ENCODE measurements at regions not wholly inside any gene's neighbourhood (a gene's known extent, or its start where the extent isn't known, plus 50 kb on each side); places are given as distances from the start of the nearest gene placed in this dataset.
"Not testable (repeated sequence)": the region's sequence is repeated elsewhere in the genome, so short reads cannot be mapped to it uniquely, and the experiment has no call there.

DNA sequence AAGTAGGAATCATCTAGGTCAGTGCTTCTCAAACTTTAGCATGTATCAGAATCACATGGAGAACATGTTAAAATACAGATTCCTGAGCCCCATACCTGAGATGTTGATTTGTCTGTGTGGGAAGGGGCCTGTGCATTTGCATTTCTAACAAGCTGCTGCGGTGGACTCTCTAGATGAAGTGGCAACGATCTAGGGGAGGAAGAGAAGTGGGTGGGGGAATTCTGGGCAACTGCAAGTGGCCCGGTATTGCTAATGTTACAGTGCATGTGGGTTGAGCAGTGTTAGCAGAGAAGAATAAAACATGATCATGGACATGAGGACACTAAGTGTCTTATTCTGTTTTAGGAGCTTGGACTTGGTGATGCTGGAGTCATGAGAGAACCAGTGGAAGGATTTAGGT is 329.0 kb downstream of the OLFM4 start:
- DNase-seq (ENCODE audit: low read depth, low spot score): no peak

DNA sequence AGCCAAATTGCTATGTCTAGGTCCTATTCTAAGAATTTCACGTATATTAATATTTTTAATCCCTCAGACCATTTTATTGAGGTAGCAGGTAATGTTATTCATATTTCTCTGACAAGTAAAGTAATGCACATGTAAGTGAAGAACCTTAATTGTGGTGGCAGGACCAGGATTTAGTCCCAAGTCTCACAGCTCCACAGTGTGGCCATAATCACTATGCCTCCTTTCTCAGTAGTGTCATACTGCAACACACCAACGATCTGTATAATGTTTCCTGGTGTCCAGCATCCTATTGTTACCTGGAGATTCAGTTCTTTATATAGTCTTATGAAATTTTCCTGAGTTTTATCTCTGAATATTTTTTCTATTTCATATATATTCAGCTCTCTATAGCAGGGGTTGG is 340.3 kb downstream of the OLFM4 start:
- no peak for DNase-seq (ENCODE audit: low read depth, low spot score)

DNA sequence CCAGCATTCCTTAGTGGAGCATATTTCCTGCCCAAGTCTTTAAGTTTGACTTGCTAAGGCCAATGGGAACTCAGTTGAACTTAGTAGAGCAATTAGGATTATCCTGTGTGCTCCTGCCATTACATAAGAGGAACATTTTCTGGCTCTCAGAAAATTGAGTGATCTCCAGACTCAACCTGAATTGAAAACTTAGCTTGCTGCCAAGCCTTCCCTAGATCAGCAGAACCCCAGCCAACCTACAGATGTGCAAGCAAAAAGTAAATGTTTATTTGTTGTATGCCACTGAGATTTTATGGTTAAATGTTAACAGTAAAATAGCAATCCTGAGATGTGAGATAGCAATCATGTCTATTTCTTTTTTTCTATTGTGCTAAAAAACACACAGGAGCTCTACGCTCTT is 350.9 kb downstream of the OLFM4 start:
- no peak for DNase-seq (ENCODE audit: low read depth, low spot score)

DNA sequence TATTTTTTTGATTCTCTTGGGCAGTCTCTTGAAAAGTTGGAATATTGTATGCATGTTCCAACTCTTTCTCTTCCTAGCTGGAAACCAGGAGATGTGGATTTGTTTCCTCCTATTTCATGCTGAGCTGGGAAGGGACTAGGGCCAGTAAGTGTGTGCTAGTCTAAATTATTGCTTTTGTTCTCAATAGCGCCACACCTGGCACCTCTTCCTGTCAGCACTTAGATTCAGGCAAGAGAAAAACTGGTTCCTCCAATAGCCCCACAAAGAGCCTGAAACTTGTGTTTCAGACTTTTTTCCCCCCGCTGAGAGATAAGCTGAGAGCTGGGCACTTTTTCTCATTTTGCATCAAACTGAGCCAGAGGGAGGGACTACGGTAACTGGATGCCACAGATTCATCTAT is 353.4 kb downstream of the OLFM4 start:
- DNase-seq (ENCODE audit: low read depth, low spot score): no peak

DNA sequence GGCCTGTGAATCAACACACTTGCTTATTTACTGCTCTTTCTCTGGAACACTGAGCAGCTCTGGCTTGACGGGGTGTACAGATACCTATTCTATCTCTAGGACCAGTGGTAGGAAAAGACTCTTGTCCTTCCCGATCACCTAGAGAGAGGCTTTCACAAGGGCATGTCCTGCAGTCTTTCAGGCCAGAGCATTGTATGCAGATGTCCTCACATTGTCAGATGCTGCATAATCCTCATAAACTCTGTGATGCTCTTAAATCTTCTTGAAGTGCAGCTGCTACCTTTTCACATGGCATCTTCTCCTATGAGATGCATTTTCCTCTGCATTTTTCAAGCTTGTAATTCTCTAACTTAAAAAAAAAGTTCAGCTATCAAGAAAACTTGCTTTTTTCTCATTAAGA is 369.4 kb downstream of the OLFM4 start:
- DNase-seq (ENCODE audit: low read depth, low spot score): no peak

- no peak for DNase-seq (ENCODE audit: low read depth, low spot score)
These were observed 377.0 kb downstream of the OLFM4 start for GRCh38 chr13:53405616-53406015.

GRCh38 chr13:53408306-53408705 is 379.7 kb downstream of the OLFM4 start:
- no peak for DNase-seq (ENCODE audit: low read depth, low spot score)

GRCh38 chr13:53408847-53409568 is 380.4 kb downstream of the OLFM4 start:
- no peak for DNase-seq (ENCODE audit: low read depth, low spot score)

DNA sequence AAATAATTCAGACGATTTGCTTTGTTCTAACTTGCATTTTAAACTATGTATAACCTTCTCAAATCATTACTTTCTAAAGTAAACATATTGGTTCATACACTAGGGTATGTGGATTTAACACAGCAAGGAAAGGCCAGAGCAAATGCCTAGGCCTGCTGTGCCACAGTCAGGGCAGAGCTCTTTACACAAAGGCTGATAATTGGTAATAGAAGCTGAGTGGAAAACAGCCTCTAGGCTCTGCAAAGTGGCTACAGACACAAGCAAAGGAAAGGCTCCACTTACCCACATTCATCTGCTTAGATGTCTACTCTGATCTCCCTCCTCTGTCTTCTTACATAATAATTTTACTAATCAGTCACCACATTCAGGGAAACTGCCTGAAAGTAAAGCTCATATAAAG is 382.9 kb downstream of the OLFM4 start:
- no peak for DNase-seq (ENCODE audit: low read depth, low spot score)

GRCh38 chr13:53415135-53415534 is 386.5 kb downstream of the OLFM4 start:
- DNase-seq (ENCODE audit: low read depth, low spot score): no peak

DNA sequence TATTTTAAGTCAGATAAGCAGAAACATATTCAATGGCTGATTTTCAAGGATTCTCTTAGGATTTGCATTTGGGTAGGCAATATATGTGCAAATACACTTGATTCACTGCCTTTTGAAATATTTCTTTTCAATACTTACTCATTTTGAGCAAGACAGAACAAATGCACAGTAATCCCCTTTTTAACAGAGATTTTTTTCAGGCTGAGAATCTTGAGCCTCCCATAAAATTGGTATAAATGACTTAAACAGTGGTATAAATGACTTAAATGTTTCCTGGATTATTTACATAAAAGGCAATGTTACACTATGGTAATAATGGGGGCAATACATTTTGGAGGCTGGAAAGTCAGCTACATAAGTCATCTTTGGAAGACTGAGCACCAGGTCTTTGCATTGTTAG is 389.0 kb downstream of the OLFM4 start:
- DNase-seq (ENCODE audit: low read depth, low spot score): no peak

GRCh38 chr13:53422415-53422814 is 393.8 kb downstream of the OLFM4 start:
- no peak for DNase-seq (ENCODE audit: low read depth, low spot score)

GRCh38 chr13:53436396-53436795 is 407.8 kb downstream of the OLFM4 start:
- no peak for DNase-seq (ENCODE audit: low read depth, low spot score)

- no peak for DNase-seq (ENCODE audit: low read depth, low spot score)
These were observed 411.0 kb downstream of the OLFM4 start for GRCh38 chr13:53439439-53440225.

DNA sequence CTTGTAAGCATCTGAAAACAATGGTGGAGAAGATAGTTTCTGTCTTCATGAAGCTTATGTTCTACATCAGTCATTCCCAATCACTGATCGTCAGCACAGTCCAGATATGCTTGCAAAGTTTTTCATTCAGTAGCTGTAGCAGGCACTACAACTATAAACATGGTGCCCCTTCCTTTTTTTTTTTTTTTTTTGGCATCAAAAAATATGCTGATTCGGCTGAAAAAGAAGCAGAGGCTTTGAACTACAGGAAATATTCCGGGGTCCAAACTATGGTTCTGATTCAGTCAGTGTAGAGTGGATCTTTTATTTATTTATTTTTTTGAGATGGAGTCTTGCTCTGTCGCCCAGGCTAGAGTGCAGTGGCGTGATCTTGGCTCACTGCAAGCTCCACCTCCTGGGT is 414.4 kb downstream of the OLFM4 start:
- no peak for DNase-seq (ENCODE audit: low read depth, low spot score)

DNA sequence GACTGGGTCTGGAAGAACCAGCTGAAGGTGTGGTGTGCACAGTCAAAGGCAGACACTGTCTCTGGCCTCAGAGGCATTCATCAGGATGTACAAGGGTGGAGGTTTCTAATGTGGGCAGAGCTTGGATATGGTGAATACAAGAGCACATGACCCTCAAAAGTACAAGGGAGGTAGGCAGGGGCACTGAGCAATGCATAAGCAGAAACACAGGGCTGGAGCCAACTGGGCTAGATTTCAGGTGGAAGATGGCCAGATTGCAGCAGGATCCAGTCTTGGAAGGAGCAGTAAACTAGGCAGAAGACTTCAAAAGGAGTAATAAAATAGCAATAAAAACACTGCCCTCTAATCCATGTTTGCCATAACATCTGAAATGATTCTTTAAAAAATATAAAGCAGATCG is 417.1 kb downstream of the OLFM4 start:
- DNase-seq (ENCODE audit: low read depth, low spot score): no peak

- no peak for DNase-seq (ENCODE audit: low read depth, low spot score)
These were observed 418.8 kb downstream of the OLFM4 start for GRCh38 chr13:53447456-53447855.

DNA sequence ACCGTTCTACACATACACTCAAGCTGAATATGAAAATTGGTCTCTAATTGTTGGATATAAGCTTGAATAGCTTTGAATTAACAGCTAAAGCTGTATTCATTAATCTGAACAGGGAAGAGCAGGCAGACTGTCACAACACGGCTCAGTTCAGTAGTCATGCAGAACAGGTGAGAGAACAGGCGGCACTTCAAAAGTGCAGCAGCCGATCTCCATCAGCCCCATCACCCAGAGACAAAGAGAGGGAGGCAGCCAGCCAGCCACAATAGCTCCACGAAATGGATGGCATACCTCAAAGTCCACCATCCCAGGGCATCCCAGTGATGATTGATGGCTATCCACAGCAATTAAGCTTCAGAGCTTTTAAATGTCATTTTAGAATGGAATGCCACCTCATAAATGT is 419.2 kb downstream of the OLFM4 start:
- DNase-seq (ENCODE audit: low read depth, low spot score): no peak

- DNase-seq (ENCODE audit: low read depth, low spot score): not testable (repeated sequence)
These were observed 423.7 kb downstream of the OLFM4 start for GRCh38 chr13:53452263-53452808.

DNA sequence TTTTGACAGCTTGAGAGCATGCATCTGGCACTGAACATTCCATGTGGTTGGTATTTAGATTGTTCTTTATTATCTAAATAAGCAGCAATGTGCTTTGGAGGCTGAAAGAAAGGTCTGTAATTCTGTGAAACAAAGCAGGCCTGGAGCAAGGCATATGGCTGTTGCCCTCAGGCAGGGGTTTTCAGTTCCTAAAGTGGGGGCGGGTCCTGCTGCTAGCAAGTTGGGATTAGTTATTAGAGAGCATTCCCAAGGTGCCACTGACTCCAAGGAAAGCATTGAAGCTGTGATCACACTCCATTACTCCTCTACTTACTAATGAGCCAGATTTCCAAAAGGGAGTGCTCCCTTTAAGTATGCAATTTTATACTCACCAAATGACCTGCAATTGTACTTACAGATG is 432.2 kb downstream of the OLFM4 start:
- DNase-seq (ENCODE audit: low read depth, low spot score): no peak

DNA sequence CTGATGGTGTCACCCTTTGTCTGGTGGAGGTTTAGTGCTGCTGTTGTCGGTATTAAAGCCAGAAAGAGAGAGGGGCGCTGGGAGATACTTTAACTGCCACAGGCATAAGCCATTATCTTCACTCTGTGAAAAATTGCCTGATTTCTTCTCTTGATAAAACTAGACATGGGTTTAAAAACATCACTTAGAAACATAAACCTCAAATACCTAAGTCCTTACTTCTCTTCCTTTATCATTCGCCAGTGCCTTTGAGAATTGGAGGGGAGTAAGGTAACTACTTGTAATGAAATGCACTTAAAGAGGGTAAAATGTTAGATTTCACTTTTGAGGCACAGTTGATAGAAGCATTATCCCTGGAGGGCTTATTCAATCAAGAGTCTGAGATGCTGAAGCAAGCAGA is 434.5 kb downstream of the OLFM4 start:
- DNase-seq (ENCODE audit: low read depth, low spot score): no peak

DNA sequence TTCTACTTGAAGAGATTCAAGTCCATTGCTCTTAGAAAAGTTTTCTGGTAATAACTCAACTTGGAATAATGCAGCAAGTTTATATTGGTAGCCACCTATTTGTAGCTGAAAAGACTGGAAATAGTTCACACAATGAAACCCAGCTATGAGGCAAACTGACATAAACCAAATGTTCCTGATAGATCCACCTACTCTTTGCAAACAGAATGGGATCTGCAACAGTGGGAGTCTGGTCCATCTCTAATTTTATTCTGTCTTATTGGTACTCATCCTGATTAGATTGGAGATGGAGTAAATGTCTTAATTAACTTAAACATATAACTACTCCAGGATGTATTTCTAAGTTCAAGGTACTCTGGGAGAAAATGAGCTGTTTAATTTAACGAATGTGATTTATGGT is 438.0 kb downstream of the OLFM4 start:
- DNase-seq (ENCODE audit: low read depth, low spot score): no peak

- no peak for DNase-seq (ENCODE audit: low read depth, low spot score)
These were observed 444.8 kb downstream of the OLFM4 start for GRCh38 chr13:53473397-53473796.
